Neural cell (in vitro differentiated cells): ENCODE measurements at regions not wholly inside any gene's neighbourhood (a gene's known extent, or its start where the extent isn't known, plus 50 kb on each side); places are given as distances from the start of the nearest gene placed in this dataset.

Source experiments
- H2AFZ ChIP-seq: fragments of 200-600, 300-800 bp; sonication (generic), shearing (Covaris generic); 2 replicates; pipeline ENCODE4 v1.6.0; 2014; ENCODE audit warnings: low read depth, mild to moderate bottlenecking, antibody characterized with exemption, low read length, moderate library complexity
- H3F3A ChIP-seq: fragments of 200-600 bp; shearing (Covaris generic); 2 replicates; pipeline ENCODE4 v1.6.1; 2016; ENCODE audit warnings: mild to moderate bottlenecking, moderate library complexity, mixed read lengths, antibody characterized with exemption, low read length; ENCODE audit not compliant: insufficient read depth, poor library complexity, severe bottlenecking
- H3K27ac ChIP-seq: fragments of 200-600, 300-800 bp; sonication (generic), shearing (Covaris generic); 2 replicates; pipeline ENCODE4 v1.5.1; 2014; ENCODE audit warnings: mild to moderate bottlenecking, low read length, moderate library complexity
- H3K27me3 ChIP-seq: fragments of 300-800, 200-600 bp; sonication (generic), shearing (Covaris generic); 2 replicates; pipeline ENCODE4 v1.6.0; 2014; ENCODE audit warnings: mild to moderate bottlenecking, low read depth, low read length, moderate library complexity; ENCODE audit not compliant: insufficient read depth
- H3K36me3 ChIP-seq: fragments of 300-800, 200-600 bp; sonication (generic), shearing (Covaris generic); 2 replicates; pipeline ENCODE4 v1.5.1; 2014; ENCODE audit warnings: mild to moderate bottlenecking, antibody characterized with exemption, low read length, moderate library complexity; ENCODE audit not compliant: insufficient read depth
- H3K4me2 ChIP-seq: fragments of 300-800, 200-600 bp; sonication (generic), shearing (Covaris generic); 2 replicates; pipeline ENCODE4 v1.6.0; 2014; ENCODE audit warnings: mild to moderate bottlenecking, low read length
- H3K4me3 ChIP-seq: fragments of 300-800, 200-600 bp; sonication (generic), shearing (Covaris generic); 2 replicates; pipeline ENCODE4 v1.5.1; 2014; ENCODE audit warnings: mild to moderate bottlenecking, low read length, moderate library complexity
- H3K79me2 ChIP-seq: fragments of 200-600 bp; shearing (Covaris generic); replicated peaks from 2 replicates; pipeline ENCODE4 v1.6.0; 2014; ENCODE audit warnings: mild to moderate bottlenecking, low read length, moderate library complexity; ENCODE audit not compliant: insufficient read depth
- H3K9ac ChIP-seq: fragments of 300-800, 200-600 bp; sonication (generic), shearing (Covaris generic); 2 replicates; pipeline ENCODE4 v1.6.1; 2016; ENCODE audit warnings: mild to moderate bottlenecking, low read length, mixed read lengths
- H3K9me2 ChIP-seq: fragments of 200-600 bp; shearing (Covaris generic); 2 replicates; pipeline ENCODE4 v1.6.1; 2016; ENCODE audit warnings: mild to moderate bottlenecking, low read length, mixed read lengths; ENCODE audit not compliant: insufficient read depth
- H3K9me3 ChIP-seq: fragments of 200-600, 300-800 bp; sonication (generic), shearing (Covaris generic); 2 replicates; pipeline ENCODE4 v1.6.1; 2016; ENCODE audit warnings: mild to moderate bottlenecking, mixed run types, low read length, moderate library complexity, mixed read lengths
- H4K20me1 ChIP-seq: fragments of 200-600 bp; shearing (Covaris generic); 2 replicates; pipeline ENCODE4 v1.6.1; 2016; ENCODE audit warnings: mild to moderate bottlenecking, mixed run types; ENCODE audit not compliant: insufficient read depth
- EP300 ChIP-seq: fragments of 450-650 bp; conservative IDR thresholded peaks from 2 replicates; pipeline ENCODE4 v1.6.1; 2014; ENCODE audit warnings: antibody characterized with exemption, mild to moderate bottlenecking, moderate library complexity; ENCODE audit not compliant: poor library complexity, severe bottlenecking
- EZH2 ChIP-seq: fragments of 200-600, 300-800 bp; shearing (Covaris generic), sonication (generic); IDR thresholded peaks from 2 replicates; pipeline ENCODE4 v1.6.1; 2014; ENCODE audit warnings: antibody characterized with exemption, low read length, borderline replicate concordance, mild to moderate bottlenecking; ENCODE audit not compliant: insufficient read depth, poor library complexity, severe bottlenecking
- MXI1 ChIP-seq: fragments of 450-650 bp; conservative IDR thresholded peaks from 2 replicates; pipeline ENCODE4 v1.6.1; 2014; ENCODE audit warnings: antibody characterized with exemption, mild to moderate bottlenecking; ENCODE audit not compliant: poor library complexity, severe bottlenecking
- POLR2AphosphoS5 ChIP-seq: IDR thresholded peaks from 2 replicates; pipeline ENCODE4 v1.6.1; 2012
- RAD21 ChIP-seq: fragments of 450-650 bp; conservative IDR thresholded peaks from 2 replicates; pipeline ENCODE4 v1.6.1; 2014; ENCODE audit warnings: antibody characterized with exemption, mild to moderate bottlenecking, moderate library complexity
- SMC3 ChIP-seq: fragments of 450-650 bp; conservative IDR thresholded peaks from 2 replicates; pipeline ENCODE4 v1.6.1; 2014; ENCODE audit warnings: antibody characterized with exemption, mild to moderate bottlenecking, moderate library complexity; ENCODE audit not compliant: poor library complexity
- TAF1 ChIP-seq: IDR thresholded peaks from 2 replicates; pipeline ENCODE4 v1.6.1; 2012; ENCODE audit warnings: low read depth
- TF ChIP-seq, protein P1 (sequence below): fragments of 450-650 bp; IDR thresholded peaks from 2 replicates; pipeline ENCODE4 v1.5.1; 2014; ENCODE audit warnings: antibody characterized with exemption, mild to moderate bottlenecking, moderate library complexity; ENCODE audit not compliant: poor library complexity, severe bottlenecking
- TF ChIP-seq, protein P2 (sequence below): IDR thresholded peaks from 2 replicates; pipeline ENCODE4 v1.6.1; 2012; ENCODE audit warnings: borderline replicate concordance

- H3K27me3 ChIP-seq = no peaks in the 10 kb centered on the region
- TF ChIP-seq MXI1 (no peak), TAF1 (no peak), RAD21 (no peak), EZH2 (no peak), EP300 (no peak), SMC3 (no peak), POLR2AphosphoS5 (no peak)
- TF ChIP-seq, protein P1, sequence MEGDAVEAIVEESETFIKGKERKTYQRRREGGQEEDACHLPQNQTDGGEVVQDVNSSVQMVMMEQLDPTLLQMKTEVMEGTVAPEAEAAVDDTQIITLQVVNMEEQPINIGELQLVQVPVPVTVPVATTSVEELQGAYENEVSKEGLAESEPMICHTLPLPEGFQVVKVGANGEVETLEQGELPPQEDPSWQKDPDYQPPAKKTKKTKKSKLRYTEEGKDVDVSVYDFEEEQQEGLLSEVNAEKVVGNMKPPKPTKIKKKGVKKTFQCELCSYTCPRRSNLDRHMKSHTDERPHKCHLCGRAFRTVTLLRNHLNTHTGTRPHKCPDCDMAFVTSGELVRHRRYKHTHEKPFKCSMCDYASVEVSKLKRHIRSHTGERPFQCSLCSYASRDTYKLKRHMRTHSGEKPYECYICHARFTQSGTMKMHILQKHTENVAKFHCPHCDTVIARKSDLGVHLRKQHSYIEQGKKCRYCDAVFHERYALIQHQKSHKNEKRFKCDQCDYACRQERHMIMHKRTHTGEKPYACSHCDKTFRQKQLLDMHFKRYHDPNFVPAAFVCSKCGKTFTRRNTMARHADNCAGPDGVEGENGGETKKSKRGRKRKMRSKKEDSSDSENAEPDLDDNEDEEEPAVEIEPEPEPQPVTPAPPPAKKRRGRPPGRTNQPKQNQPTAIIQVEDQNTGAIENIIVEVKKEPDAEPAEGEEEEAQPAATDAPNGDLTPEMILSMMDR = no peak
- TF ChIP-seq, protein P2, sequence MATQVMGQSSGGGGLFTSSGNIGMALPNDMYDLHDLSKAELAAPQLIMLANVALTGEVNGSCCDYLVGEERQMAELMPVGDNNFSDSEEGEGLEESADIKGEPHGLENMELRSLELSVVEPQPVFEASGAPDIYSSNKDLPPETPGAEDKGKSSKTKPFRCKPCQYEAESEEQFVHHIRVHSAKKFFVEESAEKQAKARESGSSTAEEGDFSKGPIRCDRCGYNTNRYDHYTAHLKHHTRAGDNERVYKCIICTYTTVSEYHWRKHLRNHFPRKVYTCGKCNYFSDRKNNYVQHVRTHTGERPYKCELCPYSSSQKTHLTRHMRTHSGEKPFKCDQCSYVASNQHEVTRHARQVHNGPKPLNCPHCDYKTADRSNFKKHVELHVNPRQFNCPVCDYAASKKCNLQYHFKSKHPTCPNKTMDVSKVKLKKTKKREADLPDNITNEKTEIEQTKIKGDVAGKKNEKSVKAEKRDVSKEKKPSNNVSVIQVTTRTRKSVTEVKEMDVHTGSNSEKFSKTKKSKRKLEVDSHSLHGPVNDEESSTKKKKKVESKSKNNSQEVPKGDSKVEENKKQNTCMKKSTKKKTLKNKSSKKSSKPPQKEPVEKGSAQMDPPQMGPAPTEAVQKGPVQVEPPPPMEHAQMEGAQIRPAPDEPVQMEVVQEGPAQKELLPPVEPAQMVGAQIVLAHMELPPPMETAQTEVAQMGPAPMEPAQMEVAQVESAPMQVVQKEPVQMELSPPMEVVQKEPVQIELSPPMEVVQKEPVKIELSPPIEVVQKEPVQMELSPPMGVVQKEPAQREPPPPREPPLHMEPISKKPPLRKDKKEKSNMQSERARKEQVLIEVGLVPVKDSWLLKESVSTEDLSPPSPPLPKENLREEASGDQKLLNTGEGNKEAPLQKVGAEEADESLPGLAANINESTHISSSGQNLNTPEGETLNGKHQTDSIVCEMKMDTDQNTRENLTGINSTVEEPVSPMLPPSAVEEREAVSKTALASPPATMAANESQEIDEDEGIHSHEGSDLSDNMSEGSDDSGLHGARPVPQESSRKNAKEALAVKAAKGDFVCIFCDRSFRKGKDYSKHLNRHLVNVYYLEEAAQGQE = no peak
- no peaks in the 10 kb centered on the region for H3K9me3 ChIP-seq
- no peaks in the 10 kb centered on the region for H4K20me1 ChIP-seq
- no peaks in the 10 kb centered on the region for H3K36me3 ChIP-seq
- no peaks in the 10 kb centered on the region for H3K79me2 ChIP-seq
- H3K9me2 ChIP-seq = no peaks in the 10 kb centered on the region
- no peak overlapping the region for H3K9ac ChIP-seq
- no peaks in the 10 kb centered on the region for H3F3A ChIP-seq
- no peak overlapping the region for H3K4me2 ChIP-seq
- no peak overlapping the region for H3K4me3 ChIP-seq
- H2AFZ ChIP-seq = no peak overlapping the region
- no peak overlapping the region for H3K27ac ChIP-seq
Measured at GRCh38 chr16:50964491-50964890, 186.6 kb downstream of the SALL1 start.

GRCh38 chr16:50961952-50962351 lies 189.1 kb downstream of the SALL1 start:
- Histone ChIP-seq H3K27me3 (no peaks in the 10 kb centered on the region), H3K27ac (no peak overlapping the region), H4K20me1 (no peaks in the 10 kb centered on the region), H3K4me3 (no peak overlapping the region), H3F3A (no peaks in the 10 kb centered on the region), H3K36me3 (no peaks in the 10 kb centered on the region), H3K9ac (no peak overlapping the region), H2AFZ (no peak overlapping the region), H3K9me2 (no peaks in the 10 kb centered on the region), H3K9me3 (no peaks in the 10 kb centered on the region), H3K4me2 (no peak overlapping the region), H3K79me2 (no peaks in the 10 kb centered on the region)
- TF ChIP-seq, protein P1 = no peak
- no peak for TF ChIP-seq SMC3
- TF ChIP-seq, protein P2 = no peak
- no peak for TF ChIP-seq RAD21
- TF ChIP-seq EP300 = no peak
- no peak for TF ChIP-seq EZH2
- no peak for TF ChIP-seq TAF1
- TF ChIP-seq MXI1 = no peak
- TF ChIP-seq POLR2AphosphoS5 = no peak
